Upper lobe of left lung (tissue), 6 donors: ENCODE measurements at regions not wholly inside any gene's neighbourhood (a gene's known extent, or its start where the extent isn't known, plus 50 kb on each side); places are given as distances from the start of the nearest gene placed in this dataset.

ENCODE experiments used
- ATAC-seq, 2 donors: fragments of 200-7000 bp; cut with Tn5 transposase; one replicate each; pipeline ENCODE4 v1.9.1; 2022; ENCODE audit warnings: mild to moderate bottlenecking in 2 of 2, moderate library complexity in 2 of 2; ENCODE audit not compliant: low FRiP score in 2 of 2
- DNase-seq, 2 donors: peaks; one replicate each; pipeline ENCODE4 v3.0.0-alpha.2; 2019 to 2020
- H3K27ac ChIP-seq, 4 donors: fragments of 200-600 bp; sonication (generic); one replicate each; pipeline ENCODE4 v1.5.1; 2016 to 2019
- H3K27me3 ChIP-seq, 4 donors: fragments of 200-600 bp; sonication (generic); one replicate each; pipeline ENCODE4 v1.5.1; 2017 to 2019
- H3K36me3 ChIP-seq, 4 donors: fragments of 200-600 bp; sonication (generic); one replicate each; pipeline ENCODE4 v1.5.1; 2016 to 2019
- H3K4me1 ChIP-seq, 4 donors: fragments of 200-600 bp; sonication (generic); one replicate each; pipeline ENCODE4 v1.5.1; 2018 to 2019
- H3K4me3 ChIP-seq, 4 donors: fragments of 200-600 bp; sonication (generic); one replicate each; pipeline ENCODE4 v1.5.1; 2017 to 2019; ENCODE audit warnings: mild to moderate bottlenecking in 2 of 4, moderate library complexity in 1 of 4
- H3K9me3 ChIP-seq, 4 donors: fragments of 200-600 bp; sonication (generic); one replicate each; pipeline ENCODE4 v1.5.1; 2018 to 2019
- CTCF ChIP-seq, 6 experiments: fragments of 450-650 bp in 4 of 6; fragments of 200-600 bp in 2 of 6; sonication (generic) in 2 of 6; IDR thresholded peaks; one replicate each; pipeline ENCODE4 v1.5.1; 2016 to 2019; ENCODE audit warnings: antibody characterized with exemption in 6 of 6
- EP300 ChIP-seq, 4 donors: sonication (generic); formaldehyde crosslinking; IDR thresholded peaks; one replicate each; pipeline ENCODE4 v1.5.1; 2017; ENCODE audit warnings: antibody characterized with exemption in 4 of 4, control low read depth in 2 of 4
- POLR2A ChIP-seq, 4 donors: fragments of 450-650 bp; IDR thresholded peaks; one replicate each; pipeline ENCODE4 v1.5.1; 2016 to 2017; ENCODE audit warnings: antibody characterized with exemption in 4 of 4, mild to moderate bottlenecking in 2 of 4
- POLR2AphosphoS5 ChIP-seq, 2 donors: sonication (generic); formaldehyde crosslinking; IDR thresholded peaks; one replicate each; pipeline ENCODE4 v1.5.1; 2017; ENCODE audit warnings: antibody characterized with exemption in 2 of 2
- WGBS, 2 donors: methylation state at CpG; one replicate each; pipeline ENCODE4 v1.1.5; 2017 to 2018; 5-methylcytosine and 5-hydroxymethylcytosine counted together
- donor health status: DM: no; HTN: no; CAD: no; lungs with moderate emphysema.
- donor health status: DM: no; HTN: yes; CAD: no; lungs with severe emphysema.

- no peaks in the 10 kb centered on the region for H3K36me3 ChIP-seq
- no peak overlapping the region for H3K27ac ChIP-seq
- H3K4me1 ChIP-seq: no peaks in the 10 kb centered on the region
- ATAC-seq (no peak), DNase-seq (no peak)
- H3K4me3 ChIP-seq: no peak overlapping the region
- H3K9me3 ChIP-seq: no peaks in the 10 kb centered on the region
- 82 to 89% methylated on average over 8 of the region's 8 CpGs for WGBS, 2 donors
- no peak for TF ChIP-seq CTCF (IDR thresholded peaks at IDR 0.05)
- TF ChIP-seq POLR2A (IDR thresholded peaks at IDR 0.05): no peak
- no peak for TF ChIP-seq EP300 (IDR thresholded peaks at IDR 0.05)
- no peak for TF ChIP-seq POLR2AphosphoS5 (IDR thresholded peaks at IDR 0.05)
- H3K27me3 ChIP-seq: no peaks in the 10 kb centered on the region
Measured at GRCh38 chr11:28760676-28761390, 652.6 kb downstream of the METTL15 start.

GRCh38 chr11:28759311-28759710 is 651.1 kb downstream of the METTL15 start:
- H3K4me3 ChIP-seq: no peak overlapping the region
- no peak for DNase-seq
- no peaks in the 10 kb centered on the region for H3K27me3 ChIP-seq
- no peaks in the 10 kb centered on the region for H3K9me3 ChIP-seq
- ATAC-seq: peak in 1 of 2 donors; percentile 59
- no peaks in the 10 kb centered on the region for H3K36me3 ChIP-seq
- H3K27ac ChIP-seq: no peak overlapping the region
- no peaks in the 10 kb centered on the region for H3K4me1 ChIP-seq
- TF ChIP-seq POLR2AphosphoS5 (IDR thresholded peaks at IDR 0.05) (no peak), CTCF (IDR thresholded peaks at IDR 0.05) (no peak), POLR2A (IDR thresholded peaks at IDR 0.05) (no peak), EP300 (IDR thresholded peaks at IDR 0.05) (no peak)

- no peaks in the 10 kb centered on the region for H3K36me3 ChIP-seq
- no peaks in the 10 kb centered on the region for H3K9me3 ChIP-seq
- no peak for DNase-seq
- no peak for ATAC-seq
- H3K4me1 ChIP-seq: no peaks in the 10 kb centered on the region
- H3K27me3 ChIP-seq: no peaks in the 10 kb centered on the region
- H3K4me3 ChIP-seq: no peak overlapping the region
- TF ChIP-seq EP300 (IDR thresholded peaks at IDR 0.05) (no peak), CTCF (IDR thresholded peaks at IDR 0.05) (no peak), POLR2A (IDR thresholded peaks at IDR 0.05) (no peak), POLR2AphosphoS5 (IDR thresholded peaks at IDR 0.05) (no peak)
- WGBS, 2 donors: 64 to 69% methylated on average over 5 of the region's 5 CpGs
- H3K27ac ChIP-seq: no peak overlapping the region
Measured at GRCh38 chr11:28757725-28758515, 649.7 kb downstream of the METTL15 start.

- ATAC-seq: peak in 1 of 2 donors; percentile 39
- WGBS, 2 donors: 17 to 39% methylated on average over 1 of the region's 1 CpG
Measured at GRCh38 chr11:28756977-28757376, 648.8 kb downstream of the METTL15 start.

More at GRCh38 chr11:28756977-28757376, 648.8 kb downstream of the METTL15 start:
- Histone ChIP-seq H3K36me3 (no peaks in the 10 kb centered on the region), H3K4me1 (no peaks in the 10 kb centered on the region), H3K27me3 (no peaks in the 10 kb centered on the region), H3K9me3 (no peaks in the 10 kb centered on the region), H3K27ac (no peak overlapping the region), H3K4me3 (no peak overlapping the region)
- DNase-seq: no peak
- no peak for TF ChIP-seq POLR2A (IDR thresholded peaks at IDR 0.05)
- TF ChIP-seq POLR2AphosphoS5 (IDR thresholded peaks at IDR 0.05): no peak
- no peak for TF ChIP-seq CTCF (IDR thresholded peaks at IDR 0.05)
- TF ChIP-seq EP300 (IDR thresholded peaks at IDR 0.05): no peak
